Endothelial cell of umbilical vein (primary cell): ENCODE measurements at regions not wholly inside any gene's neighbourhood (a gene's known extent, or its start where the extent isn't known, plus 50 kb on each side); places are given as distances from the start of the nearest gene placed in this dataset.

Source experiments
- BruUV-seq: library from RNA; stranded (reverse); fragments of 400-500 nt; replicated peaks from 2 replicates; lab custom pipeline; 2021; lab: Mats Ljungman, UMichigan
- CTCF ChIA-PET: fragments of 300-600, 350-600 bp; sonication (Branson Sonifier 250); formaldehyde crosslinking; loops from one replicate; lab custom pipeline; 2021; ENCODE audit warnings: antibody characterized with exemption, inconsistent platforms; lab: Charles Lee
- POLR2A ChIA-PET: fragments of 300-600, 350-600 bp; sonication (Branson Sonifier 250); formaldehyde crosslinking; loops from one replicate; lab custom pipeline; 2021; ENCODE audit warnings: antibody characterized with exemption, inconsistent platforms; lab: Charles Lee
- DNase-seq: peaks from one replicate; pipeline ENCODE4 v3.0.0-alpha.2; 2011; ENCODE audit warnings: low read depth, low spot score
- FAIRE-seq: peaks from 2 replicates; lab custom pipeline; 2011; peaks lifted over from hg19 to GRCh38; lab: Jason Lieb, UNC
- H2AFZ ChIP-seq: 2 replicates; pipeline ENCODE4 v1.6.0; 2012; ENCODE audit warnings: low read depth, low read length, control low read depth, inconsistent platforms
- H3K27ac ChIP-seq: 2 replicates; pipeline ENCODE4 v1.5.1; 2011; ENCODE audit warnings: low read depth, mild to moderate bottlenecking, control low read depth, low read length, moderate library complexity; ENCODE audit not compliant: insufficient read depth
- H3K27me3 ChIP-seq, 2 experiments: 2 replicates each; pipeline versions ENCODE4 v1.6.0 to v1.6.1; 2011; ENCODE audit warnings: low read length in 2 of 2, mixed read lengths in 1 of 2; ENCODE audit not compliant: control insufficient read depth in 2 of 2, insufficient read depth in 2 of 2
- H3K36me3 ChIP-seq, 2 experiments: 2 replicates in 1 of 2; 3 replicates in 1 of 2; pipeline ENCODE4 v1.5.1; 2011; ENCODE audit warnings: low read length in 2 of 2, mild to moderate bottlenecking in 1 of 2, moderate library complexity in 1 of 2; ENCODE audit not compliant: control insufficient read depth in 2 of 2, insufficient read depth in 2 of 2; ENCODE audit errors: extremely low read depth in 1 of 2
- H3K4me1 ChIP-seq: 3 replicates; pipeline ENCODE4 v1.5.1; 2011; ENCODE audit warnings: mild to moderate bottlenecking, low read length; ENCODE audit not compliant: control insufficient read depth, insufficient read depth; ENCODE audit errors: extremely low read depth
- H3K4me2 ChIP-seq: 2 replicates; pipeline ENCODE4 v1.6.1; 2011; ENCODE audit warnings: low read length, control low read depth, mixed read lengths; ENCODE audit not compliant: insufficient read depth
- H3K4me3 ChIP-seq, 3 experiments: fragments of 200-600 bp in 1 of 3; sonication (generic), shearing (Covaris generic) in 1 of 3; replicated peaks in 1 of 3; 2 replicates each; pipeline ENCODE4 v1.5.1; 2011 to 2016; ENCODE audit warnings: control low read depth in 3 of 3, low read length in 3 of 3, mild to moderate bottlenecking in 2 of 3, inconsistent platforms in 1 of 3, low read depth in 1 of 3, moderate library complexity in 1 of 3; ENCODE audit not compliant: insufficient read depth in 1 of 3
- H3K79me2 ChIP-seq: 2 replicates; pipeline ENCODE4 v1.6.0; 2012; ENCODE audit warnings: low read length, inconsistent platforms; ENCODE audit not compliant: control insufficient read depth, insufficient read depth
- H3K9ac ChIP-seq: replicated peaks from 2 replicates; pipeline ENCODE3; 2011; ENCODE audit warnings: low read length, control low read depth; ENCODE audit not compliant: insufficient read depth; ENCODE audit errors: extremely low read depth
- H3K9me1 ChIP-seq: replicated peaks from 3 replicates; pipeline ENCODE4 v1.6.0; 2011; ENCODE audit warnings: mild to moderate bottlenecking, low read length; ENCODE audit not compliant: control insufficient read depth, insufficient read depth; ENCODE audit errors: extremely low read depth
- H3K9me3 ChIP-seq: replicated peaks from 2 replicates; pipeline ENCODE4 v1.5.1; 2012; ENCODE audit warnings: low read length, inconsistent platforms; ENCODE audit not compliant: control insufficient read depth, insufficient read depth
- H4K20me1 ChIP-seq: replicated peaks from 2 replicates; pipeline ENCODE3; 2011; ENCODE audit warnings: mild to moderate bottlenecking, low read length; ENCODE audit not compliant: control insufficient read depth, insufficient read depth; ENCODE audit errors: extremely low read depth
- CTCF ChIP-seq, 2 donors: IDR thresholded peaks; 1 replicate in 1 of 2; 2 replicates in 1 of 2; pipeline ENCODE4 v1.5.1; 2011; ENCODE audit warnings: low read length in 2 of 2, mild to moderate bottlenecking in 2 of 2, moderate library complexity in 2 of 2, control low read depth in 1 of 2, inconsistent platforms in 1 of 2, low read depth in 1 of 2; ENCODE audit not compliant: insufficient read depth in 1 of 2; ENCODE audit errors: extremely low read depth in 1 of 2
- EZH2 ChIP-seq: IDR thresholded peaks from 2 replicates; pipeline ENCODE4 v1.6.1; 2012; ENCODE audit warnings: borderline replicate concordance, low read depth, mild to moderate bottlenecking, moderate library complexity, low read length, inconsistent platforms; ENCODE audit not compliant: severe bottlenecking
- FOS ChIP-seq: IDR thresholded peaks from 2 replicates; pipeline ENCODE4 v1.6.1; 2011; ENCODE audit warnings: mild to moderate bottlenecking, low read length, moderate library complexity, borderline replicate concordance; ENCODE audit not compliant: insufficient read depth
- GATA2 ChIP-seq: IDR thresholded peaks from 2 replicates; pipeline ENCODE4 v1.7.0; 2011; ENCODE audit warnings: low read depth, mild to moderate bottlenecking, moderate library complexity, mixed read lengths, low read length; ENCODE audit not compliant: insufficient read length, insufficient read depth
- JUN ChIP-seq: IDR thresholded peaks from 2 replicates; pipeline ENCODE4 v1.6.1; 2011; ENCODE audit warnings: borderline replicate concordance, low read depth; ENCODE audit not compliant: insufficient read length, insufficient read depth
- MAX ChIP-seq: IDR thresholded peaks from 2 replicates; pipeline ENCODE4 v1.6.1; 2011; ENCODE audit not compliant: insufficient read depth, insufficient read length
- MYC ChIP-seq: IDR thresholded peaks from one replicate; pipeline ENCODE4 v1.6.1; 2011; ENCODE audit warnings: mild to moderate bottlenecking, low read depth, low read length
- POLR2A ChIP-seq: IDR thresholded peaks from 2 replicates; pipeline ENCODE4 v1.6.1; 2012; ENCODE audit warnings: low read depth, mild to moderate bottlenecking, control low read depth, low read length
- POLR2AphosphoS5 ChIP-seq: IDR thresholded peaks from 2 replicates; pipeline ENCODE4 v1.6.1; 2012; ENCODE audit warnings: low read depth, mild to moderate bottlenecking, control low read depth, low read length, moderate library complexity; ENCODE audit not compliant: insufficient read depth
- dilution Hi-C: fragments of 300-500 bp; cut with MboI; formaldehyde crosslinking; loops from one replicate; pipeline ENCODE4 v1.15.0; 2019; ENCODE audit warnings: low sequenced_read_pairs; ENCODE audit not compliant: extremely low pct_ligation_motif_present
- intact Hi-C: fragments of 100-400 bp; cut with micrococcal nuclease; formaldehyde crosslinking; loops from one replicate; pipeline ENCODE4 v1.10.0; 2022

GRCh38 chr11:32316858-32317642, 118.3 kb downstream of the WT1 start:
- Histone ChIP-seq H2AFZ (no peak overlapping the region), H3K4me1 (no peaks in the 10 kb centered on the region), H4K20me1 (no peaks in the 10 kb centered on the region), H3K4me2 (no peak overlapping the region), H3K36me3 (no peaks in the 10 kb centered on the region), H3K9me1 (no peaks in the 10 kb centered on the region), H3K9ac (no peak overlapping the region), H3K27me3 (peaks cover 0 to 5% of the 10 kb centered on the region in 2 experiments), H3K27ac (no peak overlapping the region), H3K4me3 (no peak overlapping the region), H3K79me2 (no peaks in the 10 kb centered on the region), H3K9me3 (no peaks in the 10 kb centered on the region)
- FAIRE-seq (no peak), DNase-seq (peak; percentile 11)
- intact Hi-C loops (no loop called here), dilution Hi-C loops (no loop called here)
- no TSS peak for BruUV-seq
- CTCF ChIA-PET: interaction anchor here (1.4 kb wide), 1 partner anchor 94 kb away, joined by 3 read pairs; no protein-coding TSS in a partner anchor
- POLR2A ChIA-PET: no interaction called here
- TF ChIP-seq GATA2: no peak
- no peak for TF ChIP-seq EZH2
- no peak for TF ChIP-seq POLR2AphosphoS5
- TF ChIP-seq POLR2A: no peak
- no peak for TF ChIP-seq FOS
- TF ChIP-seq MYC: no peak
- TF ChIP-seq JUN: no peak
- no peak for TF ChIP-seq CTCF (IDR thresholded peaks at IDR 0.05; ENCODE audit: extremely low read depth in 1 of 2, insufficient read depth in 1 of 2, low read depth in 1 of 2, low read length in 2 of 2)
- TF ChIP-seq MAX: no peak
